Nephron (organoid): ENCODE measurements at regions not wholly inside any gene's neighbourhood (a gene's known extent, or its start where the extent isn't known, plus 50 kb on each side); places are given as distances from the start of the nearest gene placed in this dataset.

ENCODE experiments used
- H3K27ac Mint-ChIP-seq, 3 experiments: 2 replicates each; pipeline ENCODE4 v1.8.0; 2020; ENCODE audit warnings: mixed read lengths in 3 of 3, mild to moderate bottlenecking in 2 of 3, moderate library complexity in 1 of 3
- H3K27me3 Mint-ChIP-seq: 2 replicates; pipeline ENCODE4 v1.8.0; 2021; ENCODE audit warnings: low read depth, mild to moderate bottlenecking, moderate library complexity, mixed read lengths
- H3K36me3 Mint-ChIP-seq: 2 replicates; pipeline ENCODE4 v1.8.0; 2020; ENCODE audit warnings: low read depth, mixed read lengths
- H3K4me1 Mint-ChIP-seq: 2 replicates; pipeline ENCODE4 v1.8.0; 2020; ENCODE audit warnings: mixed read lengths
- H3K4me3 Mint-ChIP-seq, 3 experiments: 2 replicates each; pipeline ENCODE4 v1.8.0; 2020; ENCODE audit warnings: mild to moderate bottlenecking in 3 of 3, mixed read lengths in 3 of 3, moderate library complexity in 2 of 3
- H3K9me3 Mint-ChIP-seq: 2 replicates; pipeline ENCODE4 v1.8.0; 2020; ENCODE audit warnings: mixed read lengths
- TF ChIP-seq, protein P1 (sequence below), 3 experiments: fragments of 200-600 bp; sonication (generic); IDR thresholded peaks; one replicate each; pipeline ENCODE4 v1.5.0; 2021; ENCODE audit warnings: antibody characterized with exemption in 3 of 3; ENCODE audit not compliant: unreplicated experiment in 3 of 3

DNA sequence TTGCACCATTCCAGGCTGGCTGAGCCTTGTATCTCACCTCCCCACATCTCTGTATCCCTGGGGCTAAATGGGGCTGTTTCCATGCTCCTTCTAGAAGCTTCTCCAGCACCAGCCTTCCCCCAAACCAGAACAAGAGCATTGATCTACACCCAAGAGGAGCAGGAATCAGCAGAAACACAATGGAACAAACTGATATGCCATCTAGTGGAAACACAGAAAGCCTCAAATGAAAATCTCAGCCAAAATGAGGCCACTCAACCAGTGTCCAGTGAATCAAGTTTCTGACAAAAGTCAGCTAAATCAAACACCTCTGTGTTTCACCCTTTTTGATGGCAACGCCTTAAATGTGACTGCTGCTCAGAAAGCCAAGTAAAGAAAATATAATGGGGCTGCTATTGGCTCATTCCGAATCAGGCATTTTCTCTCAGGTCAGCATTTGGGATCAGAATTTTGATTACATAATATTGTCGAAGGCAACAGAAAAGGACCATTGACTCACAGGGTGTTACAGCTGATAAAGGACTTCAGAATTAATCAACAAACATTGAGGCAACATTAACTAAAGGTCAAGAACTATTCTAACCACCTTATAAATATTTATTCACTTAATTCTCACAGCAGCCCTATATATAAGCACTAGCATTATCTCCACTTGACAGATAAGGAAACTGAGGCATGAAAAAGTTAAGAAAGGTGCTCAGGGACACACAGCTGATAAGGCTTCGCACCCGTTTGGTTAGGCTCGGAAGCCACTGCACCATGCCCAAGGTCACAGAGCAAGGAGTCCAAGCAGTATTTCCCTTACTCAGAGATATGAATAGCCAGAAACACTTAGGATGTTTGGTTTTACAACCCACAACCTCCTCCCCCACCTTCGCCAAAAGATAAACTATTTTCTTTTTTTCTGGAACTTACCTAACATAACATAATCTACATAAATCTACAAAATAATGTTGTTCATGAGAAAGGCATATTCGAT is 85.8 kb upstream of the KCNJ15 start:
- no peak overlapping the region for H3K4me3 Mint-ChIP-seq
- TF ChIP-seq, protein P1, sequence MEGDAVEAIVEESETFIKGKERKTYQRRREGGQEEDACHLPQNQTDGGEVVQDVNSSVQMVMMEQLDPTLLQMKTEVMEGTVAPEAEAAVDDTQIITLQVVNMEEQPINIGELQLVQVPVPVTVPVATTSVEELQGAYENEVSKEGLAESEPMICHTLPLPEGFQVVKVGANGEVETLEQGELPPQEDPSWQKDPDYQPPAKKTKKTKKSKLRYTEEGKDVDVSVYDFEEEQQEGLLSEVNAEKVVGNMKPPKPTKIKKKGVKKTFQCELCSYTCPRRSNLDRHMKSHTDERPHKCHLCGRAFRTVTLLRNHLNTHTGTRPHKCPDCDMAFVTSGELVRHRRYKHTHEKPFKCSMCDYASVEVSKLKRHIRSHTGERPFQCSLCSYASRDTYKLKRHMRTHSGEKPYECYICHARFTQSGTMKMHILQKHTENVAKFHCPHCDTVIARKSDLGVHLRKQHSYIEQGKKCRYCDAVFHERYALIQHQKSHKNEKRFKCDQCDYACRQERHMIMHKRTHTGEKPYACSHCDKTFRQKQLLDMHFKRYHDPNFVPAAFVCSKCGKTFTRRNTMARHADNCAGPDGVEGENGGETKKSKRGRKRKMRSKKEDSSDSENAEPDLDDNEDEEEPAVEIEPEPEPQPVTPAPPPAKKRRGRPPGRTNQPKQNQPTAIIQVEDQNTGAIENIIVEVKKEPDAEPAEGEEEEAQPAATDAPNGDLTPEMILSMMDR (IDR thresholded peaks at IDR 0.05; ENCODE audit: unreplicated experiment in 3 of 3) = peak in 1 of 3 experiments; percentile 8
- H3K27me3 Mint-ChIP-seq = no peaks in the 10 kb centered on the region
- H3K9me3 Mint-ChIP-seq = no peaks in the 10 kb centered on the region
- peaks cover 44% of the 10 kb centered on the region for H3K4me1 Mint-ChIP-seq
- peak overlapping the region; percentile 60 to 92 (median 89) for H3K27ac Mint-ChIP-seq
- no peaks in the 10 kb centered on the region for H3K36me3 Mint-ChIP-seq

DNA sequence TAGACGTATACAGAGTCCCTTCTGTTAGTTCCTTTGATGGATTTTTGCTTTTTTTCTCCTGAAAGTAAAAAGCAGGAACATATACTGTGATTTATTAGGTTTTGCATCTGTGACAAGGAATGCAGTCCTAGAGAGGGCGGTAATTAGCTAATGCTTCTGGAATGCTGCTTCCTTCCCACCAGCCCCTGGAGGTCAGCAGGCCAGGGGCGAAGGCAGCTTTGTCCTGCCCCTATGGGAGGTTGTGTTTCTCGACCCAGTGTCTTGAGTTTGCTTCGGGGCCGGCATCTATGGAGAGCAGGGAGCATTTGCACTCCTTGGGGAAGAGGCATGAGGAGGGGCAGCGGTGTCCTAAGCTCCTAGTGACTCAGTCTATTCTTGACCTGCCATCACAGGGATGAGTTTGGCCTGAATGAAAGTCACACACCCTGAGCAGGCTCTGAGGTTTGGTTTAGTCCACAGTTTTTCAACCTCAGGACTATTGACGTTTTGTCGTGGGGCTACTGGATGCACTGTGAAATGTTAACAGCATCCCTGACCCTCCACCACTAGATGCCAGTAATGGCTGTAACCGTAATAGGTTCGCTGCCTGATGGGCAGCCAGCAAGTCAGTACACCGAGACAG is 85.0 kb upstream of the KCNJ15 start:
- Mint-ChIP-seq H3K27ac (peak overlapping the region; percentile 60 to 92 (median 89)), H3K36me3 (no peaks in the 10 kb centered on the region), H3K4me3 (peak overlapping the region in 1 of 3 experiments; percentile 57), H3K4me1 (peaks cover 36% of the 10 kb centered on the region), H3K9me3 (no peaks in the 10 kb centered on the region), H3K27me3 (no peaks in the 10 kb centered on the region)
- TF ChIP-seq, protein P1 (IDR thresholded peaks at IDR 0.05; ENCODE audit: unreplicated experiment in 3 of 3) = no peak

DNA sequence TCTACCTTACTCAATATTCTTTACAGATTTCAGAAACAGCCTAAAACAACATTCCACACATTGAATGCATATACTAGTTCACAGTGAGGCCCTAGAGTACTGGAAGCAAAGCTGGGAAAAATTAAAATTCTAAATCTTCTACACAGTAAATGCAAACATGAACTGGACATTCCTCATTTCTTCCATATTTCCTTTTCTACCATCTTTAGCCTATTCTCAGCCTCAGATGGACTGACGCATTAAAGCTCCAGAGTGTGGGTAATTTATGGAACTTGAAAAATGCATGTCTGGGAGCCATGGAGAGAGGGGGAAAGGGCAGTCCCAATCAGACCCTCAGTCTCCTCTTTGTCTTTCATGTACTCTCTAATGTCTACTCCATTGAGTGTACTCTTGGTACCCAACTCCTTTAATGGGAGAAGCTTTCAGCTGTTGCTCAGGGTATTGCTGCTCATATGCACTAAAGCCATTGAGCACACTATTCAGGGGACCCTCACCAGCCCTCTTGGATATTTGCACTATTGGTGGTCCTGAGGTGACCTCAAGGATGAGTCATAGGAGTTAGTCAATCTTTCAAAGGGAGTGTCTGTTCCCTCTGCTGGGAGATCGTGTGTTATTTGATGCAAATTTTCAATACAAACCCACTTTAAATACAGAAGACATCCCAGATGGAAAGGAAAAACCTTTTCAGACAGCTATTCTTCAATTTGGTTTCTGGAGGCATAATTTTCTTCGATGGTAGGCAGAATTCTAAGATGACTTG is 83.3 kb upstream of the KCNJ15 start:
- Mint-ChIP-seq H3K4me3 (no peak overlapping the region), H3K27me3 (no peaks in the 10 kb centered on the region)

DNA sequence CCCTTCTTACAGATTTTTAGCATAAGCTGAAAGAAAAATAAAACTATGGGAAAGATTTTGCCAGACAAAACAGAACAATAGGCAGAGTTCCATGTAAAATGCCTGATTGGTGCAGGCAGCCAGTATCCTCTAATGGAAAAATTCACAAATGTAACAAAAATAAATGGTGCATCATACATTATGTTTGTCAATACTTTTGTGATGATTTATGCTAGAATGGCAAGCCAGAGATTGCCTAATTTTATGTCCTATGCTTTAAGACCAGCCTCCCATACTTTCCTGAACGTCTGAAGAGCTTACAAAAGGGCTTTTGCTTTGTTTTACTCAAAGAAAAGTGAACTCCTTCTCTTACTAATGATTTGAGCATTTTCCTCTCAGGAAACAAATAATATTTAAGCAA is 81.5 kb upstream of the KCNJ15 start:
- H3K36me3 Mint-ChIP-seq = no peaks in the 10 kb centered on the region
- peaks cover 44% of the 10 kb centered on the region for H3K4me1 Mint-ChIP-seq
- H3K27me3 Mint-ChIP-seq = no peaks in the 10 kb centered on the region
- TF ChIP-seq, protein P1 (IDR thresholded peaks at IDR 0.05; ENCODE audit: unreplicated experiment in 3 of 3) = no peak
- H3K4me3 Mint-ChIP-seq = no peak overlapping the region
- peak overlapping the region in 2 of 3 experiments; percentile 49 to 75 for H3K27ac Mint-ChIP-seq
- no peaks in the 10 kb centered on the region for H3K9me3 Mint-ChIP-seq

More for the DNA sequence above, 83.3 kb upstream of the KCNJ15 start:
- Mint-ChIP-seq H3K4me1 (peaks cover 33% of the 10 kb centered on the region), H3K36me3 (no peaks in the 10 kb centered on the region), H3K9me3 (no peaks in the 10 kb centered on the region), H3K27ac (peak overlapping the region in 2 of 3 experiments; percentile 26 to 51)
- TF ChIP-seq, protein P1 (IDR thresholded peaks at IDR 0.05; ENCODE audit: unreplicated experiment in 3 of 3) = no peak

DNA sequence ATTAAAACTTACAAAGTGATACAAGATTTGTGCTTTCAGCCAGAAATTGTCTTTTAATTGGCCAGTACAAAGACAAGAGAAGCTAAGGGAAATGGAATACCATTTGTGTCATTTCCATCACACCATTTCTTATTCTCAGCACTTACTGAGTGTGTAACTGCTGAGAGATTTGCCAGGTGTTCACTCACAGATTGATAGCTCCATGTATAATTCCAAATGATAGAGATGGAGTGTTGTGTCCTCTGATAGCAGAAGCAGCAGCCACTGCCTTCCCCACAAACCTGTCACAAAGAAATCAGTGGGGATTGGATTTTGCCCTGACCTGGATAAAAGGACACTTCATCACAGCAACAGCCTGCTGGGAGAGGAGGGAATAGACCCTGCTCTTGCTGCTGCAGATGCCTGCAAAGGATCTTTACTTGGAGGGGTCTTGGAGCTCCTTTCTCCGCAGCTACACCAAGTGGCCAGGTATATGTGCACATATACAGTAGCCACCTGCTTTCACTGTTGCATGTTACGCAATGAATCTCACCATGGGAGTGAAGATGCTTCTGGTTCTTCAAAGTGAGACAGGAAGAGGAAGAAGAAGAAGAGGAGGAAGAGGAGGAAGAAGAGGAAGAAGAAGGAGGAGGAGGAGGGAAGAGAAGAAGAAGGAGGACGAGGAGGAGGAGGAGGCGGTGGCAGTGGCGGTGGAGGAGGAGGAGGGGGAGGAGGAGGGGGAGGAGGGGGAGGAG is 78.7 kb upstream of the KCNJ15 start:
- Mint-ChIP-seq H3K27ac (no peak overlapping the region), H3K27me3 (no peaks in the 10 kb centered on the region), H3K9me3 (peaks cover 2% of the 10 kb centered on the region), H3K4me1 (peaks cover 37% of the 10 kb centered on the region), H3K4me3 (no peak overlapping the region), H3K36me3 (no peaks in the 10 kb centered on the region)
- TF ChIP-seq, protein P1 (IDR thresholded peaks at IDR 0.05; ENCODE audit: unreplicated experiment in 3 of 3) = no peak
